ENCODE measurements at regions not wholly inside any gene's neighbourhood (a gene's known extent, or its start where the extent isn't known, plus 50 kb on each side); places are given as distances from the start of the nearest gene placed in this dataset.
"Not testable (repeated sequence)": the region's sequence is repeated elsewhere in the genome, so short reads cannot be mapped to it uniquely, and the experiment has no call there.

DNA sequence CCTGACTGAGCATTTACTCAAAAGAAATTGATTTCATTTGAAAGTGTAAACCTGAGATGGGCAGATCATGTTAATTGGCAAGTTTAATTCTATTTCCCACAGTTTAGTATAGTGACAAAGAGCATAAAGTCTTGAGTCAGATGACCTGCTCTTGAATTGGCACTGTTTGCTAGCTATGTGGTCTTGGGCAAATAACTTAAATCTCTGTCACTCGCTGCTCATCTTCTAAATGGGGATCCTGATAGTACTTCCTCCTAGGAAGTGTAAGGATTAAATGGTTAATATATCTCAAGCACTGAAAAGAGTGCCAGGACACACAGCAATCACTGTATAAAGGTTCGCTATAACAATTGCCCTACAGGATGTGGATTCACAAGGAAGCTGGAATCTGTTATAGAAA is 242.8 kb upstream of the JADE1 start:
- DNase-seq (ENCODE audit: low read depth): no peak

GRCh38 chr4:128565565-128566186 is 243.8 kb upstream of the JADE1 start:
- peak; percentile 51 for DNase-seq (ENCODE audit: low read depth)

DNA sequence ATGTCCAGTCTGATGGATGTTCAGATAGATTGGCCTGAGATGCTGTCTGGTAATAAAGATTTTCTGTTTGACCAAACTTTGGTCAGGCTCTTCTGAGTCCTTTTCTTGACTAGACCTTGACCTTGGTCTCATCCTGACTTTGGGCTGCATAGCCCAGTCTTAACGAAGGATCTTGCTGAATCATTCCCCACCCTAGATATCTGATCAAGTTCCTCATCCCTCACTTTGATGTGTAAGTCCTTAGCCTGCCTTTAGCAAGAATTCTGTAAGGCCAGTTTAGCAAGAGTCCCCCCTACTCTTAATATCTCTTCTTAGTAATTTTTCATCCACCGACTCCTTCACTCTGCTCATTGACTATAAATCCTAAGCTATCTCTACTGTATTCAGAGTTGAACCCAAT is 244.4 kb upstream of the JADE1 start:
- no peak for DNase-seq (ENCODE audit: low read depth)

DNA sequence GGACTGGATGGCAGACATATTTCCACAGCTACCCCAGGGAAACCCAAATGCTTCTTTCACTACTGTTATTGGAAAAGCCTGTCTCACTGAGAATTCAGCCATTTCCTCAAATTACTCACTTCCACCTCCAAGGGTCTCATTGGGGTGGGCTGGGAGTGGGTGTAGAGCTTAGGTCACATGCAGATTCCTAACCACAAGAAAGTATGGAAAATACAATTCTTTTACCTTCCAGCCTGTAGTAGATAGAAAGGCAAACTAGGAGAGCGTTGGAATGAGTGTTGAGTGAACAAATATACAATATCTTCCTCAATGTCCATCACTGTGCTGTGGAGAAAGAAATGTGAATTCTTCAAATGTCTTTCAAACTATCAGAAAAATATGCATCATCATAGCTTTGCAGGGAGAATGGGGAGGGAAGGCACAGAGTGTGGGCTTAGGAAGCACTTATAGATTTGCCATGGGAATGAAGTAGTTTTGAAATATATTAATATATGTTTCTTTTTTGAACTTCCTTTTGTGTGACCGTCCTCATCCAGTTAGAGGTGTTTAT is 245.3 kb upstream of the JADE1 start:
- DNase-seq (ENCODE audit: low read depth): no peak

DNA sequence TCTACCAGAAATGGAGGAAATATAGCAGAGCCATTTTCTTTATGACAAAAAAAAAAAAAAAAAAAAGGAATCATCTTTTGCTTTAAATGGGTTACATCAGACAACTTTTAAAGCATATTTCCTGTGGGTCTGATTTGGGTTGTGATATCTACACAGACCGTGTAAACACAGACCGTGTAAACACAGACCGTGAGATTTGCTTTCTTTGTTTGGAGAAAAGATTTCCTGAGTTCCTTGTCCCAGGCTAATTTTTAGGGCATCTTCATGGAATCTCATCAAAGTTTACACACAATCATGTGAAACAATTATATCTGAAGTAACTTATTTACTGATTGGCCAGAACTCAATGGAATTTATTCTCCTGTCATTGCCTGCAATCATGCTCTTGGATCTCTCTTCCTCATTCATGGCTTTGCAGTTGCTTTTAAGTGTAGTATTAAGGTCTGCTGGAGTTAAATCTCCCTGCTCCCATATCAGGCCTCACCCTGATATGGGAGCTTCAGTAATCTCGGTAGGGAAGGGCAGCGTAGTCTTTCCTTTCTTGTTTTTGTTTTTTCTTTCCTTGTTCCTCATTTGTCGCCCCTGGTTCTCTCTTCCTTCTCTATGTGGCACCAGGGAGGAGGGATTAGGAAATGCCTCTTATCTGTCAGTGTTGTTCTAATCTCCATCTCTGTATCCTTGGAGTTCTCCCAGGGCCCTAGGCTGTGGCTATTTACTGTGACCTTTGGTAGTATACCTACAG is 248.6 kb upstream of the JADE1 start:
- no peak for DNase-seq (ENCODE audit: low read depth)

DNA sequence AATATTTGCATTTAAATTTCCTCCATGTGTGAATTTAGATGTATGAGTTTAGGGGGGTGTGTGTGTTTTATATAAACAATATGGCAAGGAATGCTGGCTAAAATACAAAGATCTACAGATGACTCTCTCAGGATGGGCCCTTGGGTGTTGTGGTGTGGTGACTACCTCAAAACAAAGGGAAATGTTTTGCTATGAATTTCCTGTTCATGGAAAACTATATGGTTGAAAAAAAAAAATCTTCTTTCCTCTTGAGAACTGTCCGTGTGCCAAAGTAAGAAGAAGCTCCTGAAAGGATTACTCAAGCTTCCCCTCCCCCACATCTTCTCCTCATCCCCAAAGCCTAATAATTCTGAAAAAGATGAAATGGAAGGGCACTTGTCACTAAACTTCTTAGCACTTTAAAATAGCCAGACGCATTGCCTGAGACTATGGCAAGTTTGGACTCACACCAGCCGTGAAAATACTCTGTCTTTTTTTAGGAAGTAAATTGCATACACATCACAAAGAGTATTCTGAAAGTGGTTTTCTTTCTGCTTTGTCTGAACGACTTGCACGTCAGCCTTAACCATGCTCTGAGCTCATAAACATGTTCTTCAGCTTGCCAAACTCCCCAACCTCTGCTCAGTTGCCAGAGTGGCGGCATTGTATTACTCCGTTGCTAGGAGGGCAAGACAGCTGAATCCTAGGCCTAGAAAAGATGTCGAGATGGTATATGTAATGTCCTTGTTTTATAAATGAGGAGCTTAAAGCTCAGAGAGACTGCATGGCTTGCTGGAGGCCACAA is 250.4 kb upstream of the JADE1 start:
- DNase-seq (ENCODE audit: low read depth): peak; percentile 56

- DNase-seq (ENCODE audit: low read depth): no peak
Observed at GRCh38 chr4:128556756-128557155, 252.7 kb upstream of the JADE1 start.

GRCh38 chr4:128553686-128554515 is 255.6 kb upstream of the JADE1 start:
- DNase-seq (ENCODE audit: low read depth): no peak

- DNase-seq (ENCODE audit: low read depth): no peak
Observed at GRCh38 chr4:128552586-128552907, 257.0 kb upstream of the JADE1 start.

- DNase-seq (ENCODE audit: low read depth): no peak
Observed at GRCh38 chr4:128551280-128551679, 258.2 kb upstream of the JADE1 start.

DNA sequence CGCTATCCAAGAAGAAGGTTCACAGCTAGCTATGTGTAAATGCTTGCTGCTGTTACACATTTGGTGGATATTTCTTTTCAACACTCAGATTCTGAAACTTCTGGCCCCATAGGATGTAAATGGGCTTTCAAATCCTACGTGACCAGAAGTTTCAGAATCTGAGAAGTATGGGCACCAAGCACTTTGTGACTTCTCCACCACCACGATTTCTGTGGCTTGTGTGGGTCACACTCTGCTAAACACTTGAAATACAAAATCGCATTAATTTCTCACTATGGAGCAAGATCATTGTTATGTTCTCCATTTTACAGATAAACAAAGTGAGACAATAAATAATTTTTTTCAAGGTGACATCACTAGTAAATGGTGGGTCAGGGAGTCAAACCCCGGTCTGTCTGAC is 259.4 kb upstream of the JADE1 start:
- no peak for DNase-seq (ENCODE audit: low read depth)

DNA sequence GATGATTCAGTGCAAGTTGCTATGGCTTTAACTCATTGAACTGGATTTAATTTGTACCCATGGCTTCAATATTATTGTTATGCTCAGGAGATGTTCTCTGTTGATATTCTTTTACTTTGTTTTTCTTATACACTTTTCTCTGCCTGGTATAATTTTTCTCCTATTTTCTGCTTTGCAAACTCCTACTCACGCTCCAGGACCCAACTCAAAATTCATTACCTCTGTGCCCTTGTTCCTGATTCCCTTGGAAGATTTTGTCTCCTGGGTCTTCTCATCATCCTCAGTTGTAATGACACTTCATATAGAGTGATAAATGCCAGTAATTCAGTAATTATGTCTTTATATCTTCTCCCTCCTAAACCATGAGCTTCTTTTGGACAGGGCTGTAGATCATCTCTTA is 259.9 kb upstream of the JADE1 start:
- DNase-seq (ENCODE audit: low read depth): no peak

DNA sequence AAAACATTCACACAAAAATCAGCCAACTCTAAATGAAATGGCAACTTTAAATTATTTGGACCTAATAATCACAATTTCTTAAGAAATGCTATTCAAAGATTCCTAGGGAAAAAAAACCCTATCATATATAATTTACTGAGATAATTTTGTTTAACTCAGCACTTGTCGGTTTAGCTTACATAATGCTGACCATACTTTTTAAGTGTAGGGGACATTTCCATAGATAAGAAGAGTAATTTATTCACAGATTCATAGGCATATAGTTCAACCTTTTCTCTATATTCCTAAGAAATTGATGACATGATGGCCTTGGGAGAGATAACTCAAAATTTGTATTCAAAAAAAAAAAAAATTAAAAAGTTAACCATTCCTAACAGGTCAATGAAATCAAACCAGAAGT is 260.8 kb upstream of the PGRMC2 start:
- no peak for DNase-seq (ENCODE audit: low read depth)

- DNase-seq (ENCODE audit: low read depth): no peak
Observed at GRCh38 chr4:128544272-128544671, 256.7 kb upstream of the PGRMC2 start.

DNA sequence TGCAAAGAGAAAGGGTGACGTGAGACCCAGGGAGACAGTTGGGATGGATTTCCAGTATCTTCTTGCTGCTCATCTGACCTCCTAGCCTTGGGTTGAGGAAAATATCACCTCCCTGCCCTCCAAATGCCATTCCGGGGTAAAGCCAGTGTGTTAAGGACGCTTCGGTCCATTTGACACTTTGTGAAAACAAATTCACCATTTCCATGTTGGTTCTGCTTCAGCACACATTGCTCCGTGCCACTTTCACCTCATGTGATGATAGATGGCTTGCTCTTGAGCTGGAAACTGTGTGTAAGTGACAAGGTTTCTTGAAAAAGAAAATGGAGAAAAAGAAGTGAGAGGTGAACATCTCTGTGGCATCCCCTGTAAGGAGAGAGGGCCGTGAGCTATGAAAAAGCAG is 256.1 kb upstream of the PGRMC2 start:
- DNase-seq (ENCODE audit: low read depth): no peak

GRCh38 chr4:128542047-128542446 is 254.4 kb upstream of the PGRMC2 start:
- no peak for DNase-seq (ENCODE audit: low read depth)

- DNase-seq (ENCODE audit: low read depth): no peak
Observed at GRCh38 chr4:128540122-128540521, 252.5 kb upstream of the PGRMC2 start.

DNA sequence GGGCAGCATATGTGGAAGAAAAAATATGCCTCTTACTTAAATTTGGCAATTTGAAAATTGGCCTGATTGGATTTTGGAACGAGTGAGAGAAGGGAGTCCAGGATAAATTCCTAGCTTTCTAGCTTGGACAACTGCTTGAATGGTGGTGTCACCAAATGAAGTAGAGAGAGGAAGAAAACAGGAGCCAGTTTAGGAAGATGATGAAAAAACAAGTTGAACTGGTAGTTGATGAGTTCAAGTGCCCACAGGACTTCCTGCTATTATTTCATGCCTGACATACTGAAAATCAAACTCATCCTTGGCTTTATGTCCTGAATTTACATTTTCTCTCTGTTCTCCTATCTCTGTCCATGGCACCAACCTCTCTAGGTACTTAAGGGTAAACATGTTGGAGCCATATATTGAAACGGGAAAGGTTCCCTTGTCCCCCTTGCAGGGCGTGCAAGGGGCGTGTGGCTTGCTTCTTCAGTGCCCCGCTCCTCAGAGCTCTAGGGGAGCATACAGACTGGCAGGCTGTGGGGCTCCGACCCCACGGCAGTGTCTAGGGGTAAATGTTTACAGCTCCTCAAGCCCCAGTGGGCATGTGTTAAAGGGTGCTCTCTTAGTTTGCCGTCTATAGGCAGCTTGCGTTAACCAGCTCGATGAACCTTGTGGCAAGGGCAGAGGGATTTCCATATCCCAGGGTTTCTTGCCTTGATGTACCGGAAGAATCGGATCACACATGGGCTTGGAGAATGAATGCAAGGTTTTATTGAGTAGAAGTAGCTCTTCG is 250.7 kb upstream of the PGRMC2 start:
- DNase-seq (ENCODE audit: low read depth): no peak

GRCh38 chr4:128536746-128537145 is 249.1 kb upstream of the PGRMC2 start:
- DNase-seq (ENCODE audit: low read depth): no peak

DNA sequence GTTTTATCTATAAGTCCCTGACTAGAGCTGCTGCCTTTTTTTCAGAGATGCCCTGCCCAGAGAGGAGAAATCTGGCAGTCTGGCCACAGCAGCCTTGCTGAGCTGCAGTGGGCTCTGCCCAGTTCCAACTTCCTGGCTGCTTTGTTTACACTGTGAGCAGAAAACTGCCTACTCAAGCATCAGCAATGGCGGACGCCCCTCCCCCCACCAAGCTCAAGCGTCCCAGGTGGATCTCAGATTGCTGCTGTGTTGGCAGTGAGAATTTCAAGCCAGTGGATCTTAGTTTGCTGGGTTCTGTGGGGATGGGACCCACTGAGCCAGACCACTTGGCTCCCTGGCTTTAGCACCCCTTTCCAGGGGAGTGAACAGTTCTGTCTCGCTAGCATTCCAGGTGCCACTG is 247.9 kb upstream of the PGRMC2 start:
- not testable (repeated sequence) for DNase-seq (ENCODE audit: low read depth)

GRCh38 chr4:128528793-128529553 is 241.4 kb upstream of the PGRMC2 start:
- DNase-seq (ENCODE audit: low read depth): peak; percentile 99
